A204.1 (cell line): ENCODE measurements at regions not wholly inside any gene's neighbourhood (a gene's known extent, or its start where the extent isn't known, plus 50 kb on each side); places are given as distances from the start of the nearest gene placed in this dataset.
"Not testable (repeated sequence)": the region's sequence is repeated elsewhere in the genome, so short reads cannot be mapped to it uniquely, and the experiment has no call there.

Source experiments
- FAIRE-seq: peaks from 2 replicates; lab custom pipeline; 2012; peaks lifted over from hg19 to GRCh38; lab: Jason Lieb, UNC

DNA sequence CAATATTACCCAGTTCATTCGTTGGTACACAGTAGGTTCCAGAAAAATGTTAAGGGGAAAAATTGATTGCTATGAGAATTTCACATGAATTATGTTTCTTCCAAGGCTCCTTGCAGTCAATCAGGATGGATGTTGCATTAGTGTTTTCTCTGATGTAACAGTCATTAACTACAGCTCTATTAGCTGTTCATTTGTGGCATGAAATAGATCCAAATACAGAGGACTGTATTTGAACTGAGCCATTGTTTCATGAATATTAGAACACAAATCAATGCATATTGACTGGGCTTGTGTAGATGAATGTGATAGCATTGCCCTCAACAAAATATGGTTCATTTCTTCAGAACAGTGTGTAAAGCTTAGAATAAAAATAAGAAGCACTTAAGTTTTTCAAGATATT is 203.0 kb upstream of the SGO1 start:
- no peak for FAIRE-seq

DNA sequence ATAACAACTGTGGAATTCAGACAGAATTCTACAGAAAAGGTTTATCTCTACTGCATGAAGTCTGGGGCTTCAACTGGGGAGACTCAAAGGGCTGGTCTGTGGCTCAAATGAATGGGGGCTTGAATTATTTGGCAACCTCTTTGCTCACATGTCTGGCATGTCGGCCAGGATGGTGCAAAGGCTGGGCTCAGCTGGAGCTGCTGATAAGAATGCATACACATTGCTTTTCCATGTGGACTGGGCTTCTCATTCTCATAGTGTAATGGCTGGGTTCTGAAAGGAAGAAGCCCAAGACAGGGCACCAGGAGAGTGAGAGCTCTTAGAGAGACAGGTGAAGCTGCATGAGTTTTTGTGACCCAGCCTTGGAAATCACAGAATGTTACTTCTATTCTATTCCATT is 194.3 kb upstream of the SGO1 start:
- no peak for FAIRE-seq

DNA sequence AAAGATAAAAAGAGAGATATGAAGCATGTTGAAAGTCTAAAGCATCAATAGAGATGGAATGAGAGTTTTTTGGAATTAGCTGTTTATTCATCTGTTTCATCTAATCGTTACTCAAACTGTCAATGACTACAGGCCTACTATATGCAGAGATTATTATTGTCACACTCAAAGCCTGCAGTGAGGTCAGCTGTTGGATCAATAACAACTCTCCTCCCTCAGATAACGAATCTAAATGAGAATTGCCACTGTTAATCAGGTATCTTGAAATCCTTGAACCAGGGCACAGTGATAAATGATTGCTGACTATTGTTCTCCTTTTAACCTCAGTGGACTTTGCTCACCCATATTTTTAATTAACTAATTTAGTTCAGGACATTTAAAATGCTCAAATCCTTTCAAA is 192.3 kb upstream of the SGO1 start:
- no peak for FAIRE-seq

DNA sequence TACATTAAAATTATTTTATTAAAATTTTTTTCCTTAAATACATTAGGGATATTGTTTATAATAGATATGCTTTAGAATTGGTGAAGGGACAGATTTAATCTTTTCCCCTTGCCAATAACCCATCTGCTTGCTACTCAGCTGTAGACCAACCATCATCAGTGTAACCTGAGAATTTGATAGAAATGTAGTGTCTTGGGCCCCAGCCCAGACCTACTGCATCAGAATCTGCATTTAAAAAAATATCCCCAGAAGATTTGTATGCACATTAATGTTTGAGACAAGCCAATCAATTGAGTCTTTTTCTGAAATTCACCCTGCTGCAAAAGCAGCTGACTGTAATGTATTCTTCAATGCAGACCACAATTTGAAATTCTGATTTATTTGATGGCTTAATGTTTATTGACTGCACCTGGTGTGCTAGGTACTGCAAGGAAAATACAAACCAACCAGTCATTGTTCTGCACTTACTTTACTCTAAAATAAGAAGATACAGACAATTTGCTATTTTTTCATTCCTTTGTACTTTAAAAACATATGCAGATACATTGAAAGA is 190.7 kb upstream of the SGO1 start:
- FAIRE-seq = no peak

DNA sequence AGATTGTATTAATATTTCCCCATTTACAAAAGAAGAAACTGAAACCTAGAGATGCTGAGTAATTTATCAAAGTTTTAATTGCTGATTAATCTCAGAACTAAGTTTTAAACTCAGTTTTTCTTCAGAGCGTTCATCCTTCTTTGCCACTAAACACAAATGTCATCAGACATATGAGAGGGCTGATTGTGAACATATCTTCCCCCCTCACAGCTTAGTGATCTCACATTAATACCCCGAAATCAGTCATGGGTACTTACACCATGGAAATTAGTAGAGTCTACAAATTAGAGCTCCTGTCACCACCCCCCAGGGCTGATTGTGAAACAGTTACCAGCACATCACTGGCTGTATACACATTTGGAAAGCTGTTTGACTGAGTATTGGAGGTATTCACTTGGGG is 189.3 kb upstream of the SGO1 start:
- no peak for FAIRE-seq

DNA sequence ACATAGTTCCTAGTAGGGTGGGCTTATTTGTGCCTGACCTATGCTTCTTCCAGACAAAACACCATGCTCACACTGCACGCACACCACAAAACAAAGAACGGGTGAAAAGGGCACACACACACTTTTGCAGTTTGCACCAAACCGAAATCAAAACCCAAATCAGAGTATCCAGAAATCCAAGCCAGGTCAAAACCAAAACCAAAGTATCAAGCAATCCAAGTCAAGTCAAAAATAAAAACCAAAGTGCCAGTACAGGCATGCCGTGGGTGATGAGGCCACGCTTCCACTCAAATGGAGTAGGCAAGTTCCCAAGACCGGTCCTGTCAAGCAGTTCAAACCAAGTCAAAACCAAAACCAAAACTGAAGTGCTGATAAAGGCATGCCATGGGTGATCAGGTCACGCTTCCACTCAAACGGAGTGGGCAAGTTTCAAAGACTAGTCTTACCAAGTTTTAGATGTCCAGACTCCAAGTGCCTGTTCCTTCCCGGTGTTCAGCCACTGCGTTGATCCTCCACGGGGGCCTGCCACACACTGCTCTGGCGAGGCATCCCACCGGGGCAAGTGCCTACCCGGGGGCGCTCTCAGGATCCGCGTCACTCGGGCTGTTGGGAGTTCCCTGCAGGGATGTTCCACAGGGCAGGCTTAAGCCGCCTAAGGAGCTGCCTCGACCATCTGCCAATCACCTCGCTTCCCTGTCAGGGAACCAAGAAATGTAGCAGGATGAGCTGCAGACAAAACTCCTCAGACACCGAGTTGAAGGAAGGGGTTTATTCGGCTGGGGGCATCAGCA is 184.5 kb upstream of the SGO1 start:
- FAIRE-seq = not testable (repeated sequence)

DNA sequence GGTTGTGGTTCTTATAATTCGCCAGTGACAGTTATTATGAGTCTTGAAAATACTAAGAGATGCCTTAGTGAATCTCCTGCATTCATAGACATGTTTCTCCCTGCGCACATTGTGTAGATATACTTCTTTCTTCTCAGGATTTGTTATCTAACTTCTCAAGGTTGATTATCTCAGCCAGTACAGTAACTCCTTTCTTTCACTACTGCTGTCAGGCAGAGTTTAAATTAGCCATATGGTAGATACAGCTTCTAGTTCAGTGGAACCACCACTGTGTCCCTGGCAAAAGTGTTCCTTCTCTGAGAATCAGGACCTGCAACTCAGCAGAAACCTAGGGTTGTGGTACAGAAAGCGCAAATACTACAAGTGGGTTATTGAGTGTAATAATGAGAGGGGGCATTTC is 175.0 kb upstream of the SGO1 start:
- no peak for FAIRE-seq

DNA sequence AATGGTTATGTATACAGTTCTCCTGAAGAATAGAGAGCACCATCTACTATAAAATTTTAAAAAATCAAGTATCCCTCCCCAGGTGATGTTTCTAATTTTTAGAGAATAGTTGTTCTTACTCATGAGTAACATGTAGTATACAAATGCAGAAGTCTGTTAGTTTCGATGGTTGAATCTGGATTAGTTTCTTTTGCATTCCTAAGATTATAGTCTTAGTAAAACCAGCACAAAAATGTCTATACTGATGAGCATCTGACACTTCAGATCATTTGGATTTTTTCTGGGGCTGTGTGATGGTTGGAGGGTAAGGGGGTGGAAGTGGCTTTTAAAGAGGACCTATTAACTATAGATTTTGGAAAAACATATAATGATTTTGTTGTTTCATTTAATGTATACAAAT is 167.3 kb upstream of the SGO1 start:
- FAIRE-seq = no peak

DNA sequence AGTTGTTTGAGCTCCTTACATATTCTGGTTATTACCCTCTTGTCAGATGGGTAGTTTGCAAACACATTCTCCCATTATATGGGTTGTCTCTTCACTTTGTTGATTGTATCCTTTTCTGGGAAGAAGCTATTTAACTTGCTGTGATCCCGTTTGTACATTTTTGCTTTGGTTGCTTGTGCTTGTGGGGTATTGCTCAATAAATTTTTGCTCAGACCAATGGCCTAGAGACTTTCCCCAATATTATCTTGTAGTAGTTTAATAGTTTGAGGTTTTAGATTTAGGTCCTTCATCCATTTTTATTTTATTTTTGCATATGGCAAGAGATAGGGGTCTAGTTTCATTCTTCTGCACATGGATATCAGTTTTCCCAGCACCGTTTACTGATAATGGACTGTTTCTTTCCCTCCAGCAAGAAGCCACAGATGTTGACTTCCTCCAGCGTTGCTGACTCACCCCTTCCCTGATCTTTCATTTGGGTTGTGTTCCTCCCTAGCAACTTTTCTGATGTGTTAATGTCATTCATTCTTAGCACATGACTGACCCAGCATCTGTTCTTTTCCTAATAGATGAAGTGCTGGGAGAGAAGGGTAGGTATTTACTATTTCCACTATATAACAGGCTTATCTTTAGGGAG is 166.7 kb upstream of the SGO1 start:
- no peak for FAIRE-seq

DNA sequence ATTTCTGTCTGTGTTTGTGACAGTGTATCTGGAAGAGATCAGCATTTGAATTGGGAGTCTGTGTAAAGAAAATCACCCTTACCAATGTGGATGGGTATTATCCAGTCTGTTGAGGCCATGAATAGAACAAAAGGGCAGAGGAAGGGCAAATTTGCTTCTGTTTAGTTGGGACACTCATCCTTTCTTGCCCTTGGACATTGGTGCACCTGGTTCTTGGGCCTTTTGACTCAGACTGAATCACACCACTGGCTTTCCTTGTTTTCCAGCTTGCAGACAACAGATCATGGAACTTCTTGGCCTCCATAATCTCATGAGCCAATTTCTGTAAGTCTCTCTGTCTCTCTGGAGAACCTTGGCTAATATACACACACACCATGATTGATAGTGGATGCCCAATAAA is 164.4 kb upstream of the SGO1 start:
- no peak for FAIRE-seq

DNA sequence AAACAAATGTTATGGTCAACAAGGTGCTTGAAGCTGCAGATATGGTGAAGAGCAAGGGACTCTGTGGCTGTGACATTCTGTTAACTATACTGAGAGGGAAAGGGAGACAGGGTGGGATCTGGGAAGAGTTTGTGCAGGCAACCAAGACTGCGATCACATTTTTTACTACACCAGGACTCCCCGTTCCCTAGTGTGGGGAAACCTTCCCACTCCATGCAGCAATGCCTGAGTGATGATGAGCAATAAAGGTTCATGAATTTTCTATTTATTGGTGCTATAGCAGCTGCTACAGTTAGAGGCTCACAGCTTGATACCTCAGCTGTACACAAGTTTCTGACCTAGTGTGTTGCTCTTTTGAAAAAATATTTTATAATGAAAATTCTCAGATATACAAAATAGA is 160.9 kb upstream of the SGO1 start:
- no peak for FAIRE-seq

DNA sequence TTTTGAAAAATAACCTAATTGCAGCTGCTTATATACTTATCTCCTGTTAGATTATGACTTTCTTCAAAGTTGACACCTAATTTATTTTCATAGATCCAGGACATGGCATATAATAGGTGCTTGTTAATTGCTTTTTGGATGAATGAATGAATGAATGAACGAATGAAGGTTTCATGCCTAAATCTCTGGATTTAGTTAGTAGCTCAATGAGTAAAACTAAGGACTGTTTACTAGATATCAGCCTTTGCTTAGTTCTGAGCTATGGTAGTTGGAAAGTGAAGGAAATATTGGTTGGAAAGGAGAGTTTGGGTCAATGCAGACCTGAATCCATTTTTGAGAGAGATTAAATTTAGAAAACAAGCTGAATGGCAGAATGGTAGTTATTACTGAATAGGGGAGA is 160.4 kb upstream of the SGO1 start:
- no peak for FAIRE-seq

DNA sequence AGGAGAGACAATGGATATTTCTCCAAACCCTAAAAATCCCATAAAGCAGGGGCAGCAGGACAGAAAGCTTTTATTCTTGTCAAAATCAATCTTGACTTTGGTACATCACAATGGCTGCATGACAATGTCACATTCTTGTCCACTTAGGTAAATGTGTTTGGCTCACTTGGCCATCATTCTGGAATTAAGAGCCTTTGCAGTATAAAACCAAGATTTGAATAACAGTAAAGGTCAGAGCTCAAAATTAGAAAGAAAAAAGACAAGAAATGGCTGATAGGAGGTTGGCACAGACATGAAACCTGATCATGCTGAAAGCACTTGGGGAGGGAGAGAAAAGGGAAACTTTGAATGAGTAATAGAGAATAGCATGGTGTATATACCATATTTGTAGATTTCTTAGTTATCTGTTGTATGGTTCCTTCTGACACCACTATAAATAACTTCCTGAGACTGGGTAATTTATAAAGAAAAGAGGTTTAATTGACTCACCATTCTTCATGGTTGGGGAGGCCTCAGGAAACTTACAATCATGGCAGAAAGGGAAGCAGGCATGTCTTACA is 158.5 kb upstream of the SGO1 start:
- FAIRE-seq = no peak

DNA sequence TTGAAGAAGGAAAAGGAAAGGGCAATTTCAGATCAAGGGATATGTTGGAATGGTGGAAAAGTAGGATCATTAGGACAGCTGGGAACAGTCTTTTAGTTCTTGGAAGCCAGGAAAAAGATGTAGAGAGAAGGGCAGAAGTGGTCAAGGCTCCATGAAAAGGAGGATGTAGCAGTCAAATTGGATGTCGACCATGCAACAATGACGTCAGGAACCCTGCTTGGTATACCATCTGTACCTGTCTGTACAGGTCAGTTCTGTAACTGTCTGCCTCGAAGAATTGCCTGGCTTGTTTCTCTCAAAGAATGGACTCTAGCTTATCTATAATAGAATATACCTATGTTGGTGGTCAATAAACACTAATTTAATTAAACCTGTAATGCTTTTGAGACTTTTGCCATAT is 157.8 kb upstream of the SGO1 start:
- no peak for FAIRE-seq

DNA sequence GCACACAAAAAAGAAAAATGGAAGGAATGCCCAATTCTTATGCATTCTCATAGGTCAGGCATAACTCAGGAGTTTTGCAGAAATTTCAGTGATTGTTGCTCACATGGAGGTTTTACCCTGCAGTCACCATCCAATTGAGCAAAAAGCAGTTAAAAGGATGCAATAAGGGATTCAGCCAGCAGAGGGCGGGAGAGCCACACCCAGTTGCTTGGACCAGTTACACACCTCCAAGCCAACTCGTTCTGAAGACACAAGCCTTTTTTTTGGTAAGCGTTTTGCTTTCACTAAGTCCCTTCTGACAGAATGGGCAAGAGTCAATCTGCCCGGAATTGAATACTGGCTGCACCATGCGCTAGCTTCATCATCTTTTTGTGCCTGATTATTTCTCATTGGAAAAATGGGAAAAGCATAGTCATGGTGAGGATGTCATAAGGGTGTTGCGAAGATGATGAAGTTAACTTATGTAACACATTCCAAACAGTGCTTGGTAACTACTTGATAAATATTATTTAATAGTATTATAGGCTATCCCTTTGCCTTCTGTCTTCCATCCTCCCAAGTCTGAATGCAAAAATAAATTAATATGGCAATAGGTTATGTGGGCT is 154.4 kb upstream of the SGO1 start:
- peak; percentile 21 for FAIRE-seq

DNA sequence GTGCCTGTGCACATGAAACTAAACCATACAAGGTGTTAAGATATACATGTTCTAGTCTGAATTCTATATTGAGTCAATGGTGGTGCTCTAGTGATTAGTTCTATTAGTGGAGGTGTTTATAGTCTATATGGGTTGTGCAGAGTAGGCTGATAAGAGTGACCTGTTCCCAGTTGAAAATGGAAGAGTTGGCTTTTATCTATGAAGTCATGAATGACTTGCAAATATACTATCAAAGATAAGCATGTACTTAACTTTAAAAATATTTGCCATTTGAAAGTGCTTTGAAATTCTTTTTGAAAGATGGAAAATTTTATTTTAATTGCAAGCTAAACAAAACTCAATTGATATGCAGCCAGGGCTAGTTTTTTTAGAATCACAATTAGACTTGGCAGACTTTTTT is 150.6 kb upstream of the SGO1 start:
- no peak for FAIRE-seq

DNA sequence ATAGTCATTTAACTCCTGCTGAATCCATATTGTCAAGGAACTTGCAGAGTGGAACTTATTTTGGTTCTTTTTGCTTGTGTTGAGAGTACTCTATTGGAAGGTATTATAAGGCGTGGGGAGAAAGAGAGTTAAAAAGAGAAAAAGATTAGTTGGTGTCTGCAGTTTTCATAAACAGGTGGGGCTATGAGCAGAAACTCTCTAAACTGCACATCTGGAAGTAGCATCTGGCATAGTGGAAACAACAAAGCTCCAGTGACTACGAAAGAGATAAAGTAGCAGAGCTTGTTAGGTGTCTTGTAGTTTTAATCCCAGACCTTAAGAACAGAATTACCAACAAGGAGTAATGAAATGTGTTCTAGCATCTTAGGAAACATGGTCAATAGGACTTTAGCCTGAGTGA is 148.8 kb upstream of the SGO1 start:
- FAIRE-seq = no peak

DNA sequence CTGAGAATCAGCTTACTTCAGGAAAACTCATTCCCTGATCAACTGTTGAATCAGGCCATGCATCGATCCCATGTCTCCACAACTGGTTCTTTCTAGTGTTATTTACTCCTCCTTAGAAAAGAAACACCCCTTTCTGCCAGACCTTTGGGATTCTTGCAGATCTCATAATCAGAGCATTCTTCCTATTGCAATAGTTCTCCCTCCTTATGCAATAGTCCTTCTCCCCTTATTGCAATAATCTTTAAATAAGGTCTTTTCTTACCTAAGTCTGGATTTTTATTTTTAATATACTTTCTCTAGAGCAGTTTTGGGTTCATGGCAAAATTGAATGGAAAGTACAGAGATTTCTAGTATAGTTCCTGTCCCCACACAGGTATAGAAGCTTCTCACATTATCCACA is 141.9 kb upstream of the SGO1 start:
- FAIRE-seq = no peak

DNA sequence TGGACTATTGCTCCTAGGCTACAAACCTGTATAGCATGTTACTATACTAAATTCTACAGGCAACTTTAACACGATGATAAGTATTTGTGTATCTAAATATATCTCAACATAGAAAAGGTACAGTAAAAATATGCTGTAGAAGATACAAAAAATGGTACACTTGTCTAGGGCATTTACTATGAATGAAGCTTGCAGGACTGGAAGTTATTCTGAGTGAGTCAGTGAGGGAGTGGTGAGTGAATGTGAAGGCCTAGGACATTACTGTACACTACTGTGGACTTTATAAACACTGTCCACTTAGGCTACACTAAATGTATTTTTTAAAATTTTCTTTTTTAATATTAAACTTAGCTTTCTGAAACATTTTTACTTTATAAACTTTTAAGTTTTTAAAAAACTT is 140.5 kb upstream of the SGO1 start:
- FAIRE-seq = peak; percentile 70

DNA sequence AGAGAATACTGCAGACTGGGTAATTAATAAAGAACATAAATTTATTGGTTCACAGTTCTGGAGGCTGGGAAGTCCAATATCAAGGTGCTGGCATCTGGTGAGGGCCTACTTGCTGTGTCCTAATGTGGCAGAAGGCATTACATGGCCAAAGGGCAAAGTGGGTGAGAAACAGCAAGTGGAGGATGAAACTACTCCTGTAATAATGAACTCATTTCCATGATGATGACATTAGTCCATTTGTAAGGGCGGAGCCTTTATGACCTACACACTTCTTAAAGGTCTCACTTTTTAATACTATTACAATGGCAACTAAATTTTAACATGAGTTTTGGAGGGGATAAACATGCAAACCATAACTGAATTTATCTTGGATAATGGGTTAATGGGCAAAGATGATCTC is 139.6 kb upstream of the SGO1 start:
- no peak for FAIRE-seq

DNA sequence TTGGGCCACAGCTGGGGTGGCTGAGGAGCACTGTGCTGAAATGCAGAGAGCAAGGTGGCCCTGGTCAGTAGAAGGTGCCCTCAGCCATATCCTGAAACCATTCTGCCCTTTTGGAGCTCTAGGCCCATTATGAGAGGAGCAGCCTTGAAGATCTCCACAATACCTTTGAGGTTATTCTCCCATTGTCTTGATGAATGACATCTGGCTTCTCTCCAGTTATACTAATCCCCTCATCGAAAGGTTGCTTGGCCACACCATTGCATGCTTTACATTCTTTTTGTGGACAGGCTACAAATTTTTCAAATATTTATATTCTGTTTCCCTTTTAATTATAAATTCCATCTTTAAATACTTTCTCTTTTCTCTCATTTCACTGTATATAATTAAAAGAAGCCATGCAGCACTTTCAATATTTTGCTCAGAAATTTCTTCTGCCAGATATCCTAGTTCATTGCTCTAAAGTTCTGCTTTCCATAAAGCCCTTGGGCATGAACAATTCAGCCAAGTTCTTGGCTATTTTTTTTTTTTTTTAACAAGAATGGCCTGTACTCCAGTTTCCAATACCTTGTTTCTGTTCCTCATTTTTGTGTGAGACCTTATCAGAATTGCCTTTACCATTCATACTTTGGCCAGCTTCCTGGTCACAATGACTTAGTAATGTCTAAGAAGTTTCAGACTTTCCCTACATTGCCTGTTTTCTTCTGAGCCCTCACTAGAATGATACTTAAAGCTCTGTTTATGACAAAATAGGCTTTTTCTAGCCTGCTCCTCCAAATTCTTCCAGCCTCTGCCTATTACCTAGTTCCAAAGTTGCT is 138.9 kb upstream of the SGO1 start:
- no peak for FAIRE-seq

DNA sequence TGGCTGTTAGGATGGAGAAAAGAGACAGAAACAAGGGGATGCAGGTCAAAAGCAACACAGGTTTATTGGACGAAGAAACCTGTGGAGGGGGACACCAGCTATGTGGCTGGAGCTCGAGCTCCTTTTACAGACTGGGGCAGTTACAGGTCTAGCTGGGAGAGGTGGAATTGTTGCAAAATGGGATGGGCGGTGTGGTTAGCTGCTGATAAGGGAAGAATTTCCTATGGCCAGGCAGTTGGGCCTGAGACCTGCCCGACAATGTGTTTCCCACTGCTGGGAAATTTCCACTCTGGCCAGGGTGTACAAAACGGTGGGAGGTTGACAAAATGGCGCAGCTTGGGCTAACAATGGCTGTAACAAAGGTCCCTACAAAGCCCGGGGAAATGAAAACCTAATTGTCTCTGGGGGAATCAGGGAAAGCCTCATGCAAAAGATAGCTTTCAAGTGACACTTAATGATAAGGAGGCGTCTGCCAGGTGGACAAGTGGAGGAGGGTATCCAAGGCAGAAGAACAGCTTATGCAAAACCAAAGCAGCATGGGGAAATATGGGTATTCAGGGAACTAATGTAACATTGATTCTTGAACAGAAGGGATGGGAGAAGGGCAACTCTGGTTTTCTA is 137.4 kb upstream of the SGO1 start:
- no peak for FAIRE-seq
